IMR-90 (cell line): ENCODE measurements at regions not wholly inside any gene's neighbourhood (a gene's known extent, or its start where the extent isn't known, plus 50 kb on each side); places are given as distances from the start of the nearest gene placed in this dataset.
A peak's percentile ranks its signal among the peaks of the same experiment; 100 is the strongest.

Experiments used
- ATAC-seq: fragments of 200-7000 bp; cut with Tn5 transposase; 2 replicates; pipeline ENCODE4 v1.9.1; 2020; ENCODE audit warnings: low read depth, mild to moderate bottlenecking, moderate library complexity
- BruUV-seq: library from RNA; stranded (reverse); fragments of 400-500 nt; replicated peaks from 2 replicates; lab custom pipeline; 2021; lab: Mats Ljungman, UMichigan
- CTCF ChIA-PET: fragments of 300-600 bp; formaldehyde crosslinking; extraction: SDS; loops from one replicate; lab custom pipeline; 2021; ENCODE audit warnings: antibody characterized with exemption; lab: Yijun Ruan, JAX
- POLR2A ChIA-PET: fragments of 300-600 bp; sonication (Branson Sonifier 250); formaldehyde crosslinking; loops from one replicate; lab custom pipeline; 2022; ENCODE audit warnings: antibody characterized with exemption; ENCODE audit not compliant: unreplicated experiment; lab: Charles Lee
- DNase-seq: peaks from one replicate; pipeline ENCODE4 v3.0.0; 2013
- H2AFZ ChIP-seq: replicated peaks from 2 replicates; pipeline ENCODE3; 2013; ENCODE audit warnings: low read length, mild to moderate bottlenecking; ENCODE audit not compliant: poor library complexity
- H2AK5ac ChIP-seq: 2 replicates; pipeline ENCODE4 v1.6.1; 2013; ENCODE audit warnings: low read depth, low read length, inconsistent platforms
- H2AK9ac ChIP-seq: replicated peaks from 2 replicates; pipeline ENCODE3; 2013; ENCODE audit warnings: mild to moderate bottlenecking, low read depth, low read length, moderate library complexity; ENCODE audit not compliant: poor library complexity
- H2BK120ac ChIP-seq: 2 replicates; pipeline ENCODE4 v1.6.1; 2013; ENCODE audit warnings: low read depth, low read length, inconsistent platforms
- H2BK15ac ChIP-seq: 3 replicates; pipeline ENCODE4 v1.6.1; 2013; ENCODE audit warnings: low read depth, low read length, inconsistent platforms
- H2BK20ac ChIP-seq: 2 replicates; pipeline ENCODE4 v1.6.1; 2013; ENCODE audit warnings: low read depth, mild to moderate bottlenecking, inconsistent platforms, low read length, moderate library complexity
- H2BK5ac ChIP-seq: 2 replicates; pipeline ENCODE4 v1.6.1; 2013; ENCODE audit warnings: mild to moderate bottlenecking, low read depth, low read length, inconsistent platforms; ENCODE audit not compliant: poor library complexity, severe bottlenecking
- H3K14ac ChIP-seq: replicated peaks from 2 replicates; pipeline ENCODE4 v1.6.1; 2013; ENCODE audit warnings: low read depth, low read length, inconsistent platforms
- H3K18ac ChIP-seq: 2 replicates; pipeline ENCODE4 v1.6.1; 2013; ENCODE audit warnings: low read depth, low read length, control low read depth
- H3K23ac ChIP-seq: 2 replicates; pipeline ENCODE4 v1.6.1; 2013; ENCODE audit warnings: low read depth, low read length, inconsistent platforms
- H3K27ac ChIP-seq: 2 replicates; pipeline ENCODE4 v1.5.1; 2013; ENCODE audit warnings: mild to moderate bottlenecking, control low read depth, low read length; ENCODE audit not compliant: insufficient read depth
- H3K27me3 ChIP-seq: 2 replicates; pipeline ENCODE4 v1.6.1; 2013; ENCODE audit warnings: low read length; ENCODE audit not compliant: control insufficient read depth, insufficient read depth
- H3K36me3 ChIP-seq: 2 replicates; pipeline ENCODE4 v1.6.1; 2013; ENCODE audit warnings: low read length, mixed read lengths; ENCODE audit not compliant: control insufficient read depth, insufficient read depth
- H3K4ac ChIP-seq: 2 replicates; pipeline ENCODE4 v1.6.1; 2013; ENCODE audit warnings: low read depth, low read length, inconsistent platforms
- H3K4me1 ChIP-seq: 2 replicates; pipeline ENCODE4 v1.6.1; 2013; ENCODE audit warnings: low read length, mixed read lengths; ENCODE audit not compliant: control insufficient read depth, insufficient read depth
- H3K4me2 ChIP-seq: 2 replicates; pipeline ENCODE4 v1.6.1; 2013; ENCODE audit warnings: low read depth, mild to moderate bottlenecking, control low read depth, low read length, moderate library complexity
- H3K4me3 ChIP-seq: 2 replicates; pipeline ENCODE4 v1.5.1; 2013; ENCODE audit warnings: low read depth, mild to moderate bottlenecking, control low read depth, low read length, moderate library complexity; ENCODE audit not compliant: insufficient read depth
- H3K56ac ChIP-seq: 2 replicates; pipeline ENCODE4 v1.6.1; 2013; ENCODE audit warnings: low read length, inconsistent platforms; ENCODE audit not compliant: insufficient read depth; ENCODE audit errors: extremely low read depth
- H3K79me1 ChIP-seq, 2 experiments: 2 replicates each; pipeline ENCODE4 v1.6.1; 2013; ENCODE audit warnings: low read length in 2 of 2, inconsistent platforms in 1 of 2, low read depth in 1 of 2
- H3K9ac ChIP-seq: 2 replicates; pipeline ENCODE4 v1.6.1; 2013; ENCODE audit warnings: low read depth, low read length, control low read depth
- H3K9me1 ChIP-seq: 2 replicates; pipeline ENCODE4 v1.6.1; 2013; ENCODE audit warnings: low read length, inconsistent platforms; ENCODE audit not compliant: insufficient read depth
- H3K9me3 ChIP-seq: 2 replicates; pipeline ENCODE4 v1.6.1; 2013; ENCODE audit warnings: low read length; ENCODE audit not compliant: control insufficient read depth, insufficient read depth
- H4K20me1 ChIP-seq: 2 replicates; pipeline ENCODE4 v1.6.1; 2013; ENCODE audit warnings: low read length, inconsistent platforms; ENCODE audit not compliant: insufficient read depth
- H4K5ac ChIP-seq: 2 replicates; pipeline ENCODE4 v1.6.1; 2013; ENCODE audit warnings: mild to moderate bottlenecking, low read depth, low read length, control low read depth
- H4K8ac ChIP-seq, 2 experiments: 2 replicates each; pipeline ENCODE4 v1.6.1; 2013; ENCODE audit warnings: low read depth in 2 of 2, low read length in 2 of 2, control low read depth in 1 of 2, inconsistent platforms in 1 of 2
- H4K91ac ChIP-seq: 2 replicates; pipeline ENCODE4 v1.6.1; 2013; ENCODE audit warnings: low read depth, low read length, inconsistent platforms; ENCODE audit not compliant: insufficient read depth
- BHLHE40 ChIP-seq: fragments of 150-350 bp; IDR thresholded peaks from 2 replicates; pipeline ENCODE4 v1.6.1; 2016; ENCODE audit warnings: mild to moderate bottlenecking, low read depth, low read length
- CHD1 ChIP-seq: IDR thresholded peaks from 2 replicates; pipeline ENCODE4 v1.6.1; 2012; ENCODE audit warnings: low read depth, low read length, improper control_type of control experiment
- FOS ChIP-seq: fragments of 150-350 bp; IDR thresholded peaks from 2 replicates; pipeline ENCODE4 v1.6.1; 2016; ENCODE audit warnings: low read depth, low read length
- MAFK ChIP-seq: IDR thresholded peaks from 2 replicates; pipeline ENCODE4 v1.6.1; 2012; ENCODE audit warnings: low read depth, low read length, improper control_type of control experiment
- MAZ ChIP-seq: IDR thresholded peaks from 2 replicates; pipeline ENCODE4 v1.6.1; 2012; ENCODE audit warnings: low read depth, mild to moderate bottlenecking, low read length, improper control_type of control experiment, moderate library complexity, borderline replicate concordance
- MXI1 ChIP-seq: IDR thresholded peaks from 2 replicates; pipeline ENCODE4 v1.6.1; 2012; ENCODE audit warnings: low read depth, mild to moderate bottlenecking, low read length, moderate library complexity, borderline replicate concordance
- NFE2L2 ChIP-seq: fragments of 150-350 bp; IDR thresholded peaks from 2 replicates; pipeline ENCODE4 v1.6.1; 2016; ENCODE audit warnings: low read depth, mild to moderate bottlenecking, low read length
- RAD21 ChIP-seq: IDR thresholded peaks from 2 replicates; pipeline ENCODE4 v1.6.1; 2012; ENCODE audit warnings: low read length, improper control_type of control experiment
- RFX5 ChIP-seq: IDR thresholded peaks from 2 replicates; pipeline ENCODE4 v1.8.0; 2012; ENCODE audit warnings: low read depth, mild to moderate bottlenecking, low read length, moderate library complexity
- USF2 ChIP-seq: fragments of 150-350 bp; IDR thresholded peaks from 2 replicates; pipeline ENCODE4 v1.6.1; 2017; ENCODE audit warnings: mild to moderate bottlenecking, antibody characterized with exemption, low read length, low read depth
- WGBS, 2 experiments: methylation state at CpG; one replicate each; pipeline versions ENCODE4 v1.1.5 to v1.1.7; 2013; ENCODE audit warnings: missing lambda C conversion rate in 2 of 2; ENCODE audit not compliant: insufficient read length in 1 of 2; ENCODE audit errors: extremely low coverage in 2 of 2; 5-methylcytosine and 5-hydroxymethylcytosine counted together
- dilution Hi-C: fragments of 300-500 bp; cut with HindIII; formaldehyde crosslinking; loops from one replicate; pipeline ENCODE4 v1.14.3; 2018; ENCODE audit warnings: low sequenced_read_pairs; ENCODE audit not compliant: unreplicated experiment
- in situ Hi-C: fragments of 300-500 bp; cut with MboI; formaldehyde crosslinking; loops from 3 replicates; pipeline ENCODE4 v1.14.3; 2019; ENCODE audit warnings: low sequenced_read_pairs, inconsistent platforms, mixed read lengths
- intact Hi-C: fragments of 100-400 bp; cut with micrococcal nuclease; formaldehyde crosslinking; loops from 2 replicates; pipeline ENCODE4 v1.10.0; 2022

- H3K9me3 ChIP-seq = no peaks in the 10 kb centered on the region
- H2BK120ac ChIP-seq = no peak overlapping the region
- no peak overlapping the region for H3K18ac ChIP-seq
- H2BK5ac ChIP-seq = no peak overlapping the region
- ATAC-seq (no peak), DNase-seq (no peak)
- intact Hi-C loops = no loop called here
- H4K91ac ChIP-seq = no peak overlapping the region
- no peak overlapping the region for H4K5ac ChIP-seq
- POLR2A ChIA-PET = no interaction called here
- no peak overlapping the region for H3K56ac ChIP-seq
- no peak overlapping the region for H3K4me2 ChIP-seq
- no peak overlapping the region for H3K4ac ChIP-seq
- H2AFZ ChIP-seq = no peak overlapping the region
- peaks cover 95% of the 10 kb centered on the region for H4K20me1 ChIP-seq
- no peak overlapping the region for H3K9ac ChIP-seq
- WGBS, 2 experiments = no CpG with 5 or more reads among the region's 1 CpG
- no peaks in the 10 kb centered on the region for H3K27me3 ChIP-seq
- peaks cover 21% of the 10 kb centered on the region for H3K4me1 ChIP-seq
- H3K27ac ChIP-seq = peak overlapping the region; percentile 32; the same call in 1 of the 2 replicates
- peaks cover 19% of the 10 kb centered on the region for H3K36me3 ChIP-seq
- CTCF ChIA-PET = no interaction called here
- H3K4me3 ChIP-seq = no peak overlapping the region
- H3K14ac ChIP-seq = no peak overlapping the region
- no peak overlapping the region for H2BK20ac ChIP-seq
- in situ Hi-C loops = loop anchor here (25.0 kb wide), 2 partner anchors 88 to 712 kb away; partner anchors contain the start of genes FAM120A, FAM120AOS and ZNF169
- H4K8ac ChIP-seq = no peak overlapping the region
- H3K23ac ChIP-seq = no peak overlapping the region
- TF ChIP-seq RAD21 (no peak), MXI1 (no peak), MAFK (no peak), BHLHE40 (no peak), FOS (no peak), RFX5 (no peak), USF2 (no peak), NFE2L2 (no peak), CHD1 (no peak), MAZ (no peak)
- peaks cover 13% of the 10 kb centered on the region; the same call in 1 of the 2 replicates for H3K9me1 ChIP-seq
- H3K79me1 ChIP-seq = peaks cover 6 to 40% of the 10 kb centered on the region in 2 experiments; a peak in 3 of 4 replicates
- H2BK15ac ChIP-seq = no peak overlapping the region
- BruUV-seq = no TSS peak
- dilution Hi-C loops = no loop called here
- H2AK9ac ChIP-seq = no peak overlapping the region
- no peak overlapping the region for H2AK5ac ChIP-seq
Observed at GRCh38 chr9:94174164-94174563, 84.9 kb upstream of the ZNF169 start.
